ENCODE measurements at regions not wholly inside any gene's neighbourhood (a gene's known extent, or its start where the extent isn't known, plus 50 kb on each side); places are given as distances from the start of the nearest gene placed in this dataset.

DNA sequence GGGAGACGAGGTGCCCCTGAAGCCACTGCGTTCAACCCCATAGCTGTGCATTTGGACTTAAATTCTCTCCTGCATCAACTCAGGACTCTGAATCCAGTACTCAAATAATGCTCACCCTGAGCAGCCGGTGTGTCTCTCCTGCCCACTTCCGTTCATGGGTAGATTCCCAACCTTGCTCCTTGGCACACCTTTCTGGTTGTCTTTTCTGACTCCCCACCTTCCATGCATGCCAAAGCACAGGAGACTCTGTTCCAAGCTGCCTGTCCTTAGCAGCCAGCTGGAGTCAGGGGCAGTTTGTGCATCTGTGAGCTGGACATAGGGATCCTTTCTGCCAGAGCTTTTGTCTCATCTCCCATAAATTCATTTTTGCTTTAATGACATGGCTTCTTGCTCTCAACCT is 1242.5 kb downstream of the TBC1D22A start:
- ATAC-seq (ENCODE audit: low read depth): no peak
- Histone ChIP-seq H3K9me3 (ENCODE audit: control insufficient read depth, insufficient read depth, low read length) (peaks cover 31% of the 10 kb centered on the region), H3K4ac (ENCODE audit: low read depth, low read length) (no peak overlapping the region), H2BK20ac (ENCODE audit: low read depth, low read length) (no peak overlapping the region), H2AK5ac (ENCODE audit: low read depth, low read length) (no peak overlapping the region), H4K20me1 (ENCODE audit: insufficient read depth, low read length) (no peaks in the 10 kb centered on the region), H2BK15ac (ENCODE audit: low read depth, low read length) (no peak overlapping the region), H3K56ac (ENCODE audit: extremely low read depth, insufficient read depth, low read length) (no peak overlapping the region), H4K8ac (ENCODE audit: low read depth in 2 of 2, low read length in 2 of 2) (no peak overlapping the region), H2AK9ac (replicated peaks; ENCODE audit: low read depth, low read length, poor library complexity) (no peak overlapping the region), H3K18ac (ENCODE audit: low read depth, low read length) (no peak overlapping the region), H3K14ac (replicated peaks; ENCODE audit: low read depth, low read length) (no peak overlapping the region), H3K36me3 (ENCODE audit: control insufficient read depth, insufficient read depth, low read length) (no peaks in the 10 kb centered on the region), H2AFZ (replicated peaks; ENCODE audit: low read length, poor library complexity) (no peak overlapping the region), H3K4me2 (ENCODE audit: low read depth, low read length) (no peak overlapping the region), H3K4me3 (ENCODE audit: insufficient read depth, low read depth, low read length) (no peak overlapping the region), H4K5ac (ENCODE audit: low read depth, low read length) (no peak overlapping the region), H3K9ac (ENCODE audit: low read depth, low read length) (no peak overlapping the region), H3K9me1 (ENCODE audit: insufficient read depth, low read length) (no peaks in the 10 kb centered on the region), H3K27ac (ENCODE audit: insufficient read depth, low read length) (no peak overlapping the region), H3K79me1 (ENCODE audit: low read depth in 1 of 2, low read length in 2 of 2) (no peaks in the 10 kb centered on the region), H2BK5ac (ENCODE audit: low read depth, low read length, poor library complexity, severe bottlenecking) (no peak overlapping the region), H4K91ac (ENCODE audit: insufficient read depth, low read depth, low read length) (no peak overlapping the region), H3K4me1 (ENCODE audit: control insufficient read depth, insufficient read depth, low read length) (no peaks in the 10 kb centered on the region), H2BK120ac (ENCODE audit: low read depth, low read length) (no peak overlapping the region), H3K27me3 (ENCODE audit: control insufficient read depth, insufficient read depth, low read length) (no peaks in the 10 kb centered on the region), H3K23ac (ENCODE audit: low read depth, low read length) (no peak overlapping the region)
- no CpG with 5 or more reads among the region's 4 CpGs for WGBS, 2 experiments (ENCODE audit: extremely low coverage in 2 of 2, insufficient read length in 1 of 2)
- DNase-seq: no peak
- POLR2A ChIA-PET (ENCODE audit: unreplicated experiment): no interaction called here
- CTCF ChIA-PET: no interaction called here
- dilution Hi-C loops (cut with HindIII; ENCODE audit: low sequenced_read_pairs, unreplicated experiment): no loop called here
- intact Hi-C loops (cut with micrococcal nuclease): no loop called here
- BruUV-seq (replicated peaks): no TSS peak
- in situ Hi-C loops (cut with MboI; ENCODE audit: low sequenced_read_pairs): no loop called here
- TF ChIP-seq CTCF (conservative IDR thresholded peaks at IDR 0.05; ENCODE audit: low read depth, low read length) (no peak), MAZ (IDR thresholded peaks at IDR 0.05; ENCODE audit: borderline replicate concordance, low read depth, low read length) (no peak), NFE2L2 (IDR thresholded peaks at IDR 0.05; ENCODE audit: low read depth, low read length) (no peak), CEBPB (IDR thresholded peaks at IDR 0.05; ENCODE audit: low read depth, low read length) (no peak), CHD1 (IDR thresholded peaks at IDR 0.05; ENCODE audit: low read depth, low read length) (no peak), SMC3 (IDR thresholded peaks at IDR 0.05; ENCODE audit: low read depth, low read length) (no peak)

Measured in IMR-90 (cell line).